Umbilical cord (tissue), 1 donor: ENCODE measurements at regions not wholly inside any gene's neighbourhood (a gene's known extent, or its start where the extent isn't known, plus 50 kb on each side); places are given as distances from the start of the nearest gene placed in this dataset.
"Not testable (repeated sequence)": the region's sequence is repeated elsewhere in the genome, so short reads cannot be mapped to it uniquely, and the experiment has no call there.

Experiments used
- DNase-seq: peaks from one replicate; pipeline ENCODE4 v3.0.0-alpha.2; 2015; ENCODE audit warnings: low spot score

DNA sequence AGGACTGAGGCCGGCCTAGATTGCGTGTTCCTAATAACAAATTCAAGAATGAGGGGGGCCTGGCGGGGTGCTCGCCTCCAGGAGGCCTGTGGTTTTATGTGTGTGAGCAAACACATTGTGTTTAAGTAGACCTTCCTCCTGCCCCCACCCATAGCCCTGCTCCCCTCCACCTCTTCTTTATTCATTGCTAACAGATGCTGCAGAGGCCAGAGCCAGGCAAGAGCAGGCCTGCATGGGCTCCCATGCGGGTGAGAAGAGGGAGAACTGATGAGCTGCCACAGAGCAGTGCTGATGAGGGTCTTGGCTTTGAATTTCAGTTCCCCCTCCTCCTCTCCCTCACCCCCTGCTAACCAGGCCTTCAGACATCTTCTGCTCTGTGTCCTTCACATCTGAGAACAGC lies 154.6 kb downstream of the OSR1 start:
- DNase-seq, result no peak

DNA sequence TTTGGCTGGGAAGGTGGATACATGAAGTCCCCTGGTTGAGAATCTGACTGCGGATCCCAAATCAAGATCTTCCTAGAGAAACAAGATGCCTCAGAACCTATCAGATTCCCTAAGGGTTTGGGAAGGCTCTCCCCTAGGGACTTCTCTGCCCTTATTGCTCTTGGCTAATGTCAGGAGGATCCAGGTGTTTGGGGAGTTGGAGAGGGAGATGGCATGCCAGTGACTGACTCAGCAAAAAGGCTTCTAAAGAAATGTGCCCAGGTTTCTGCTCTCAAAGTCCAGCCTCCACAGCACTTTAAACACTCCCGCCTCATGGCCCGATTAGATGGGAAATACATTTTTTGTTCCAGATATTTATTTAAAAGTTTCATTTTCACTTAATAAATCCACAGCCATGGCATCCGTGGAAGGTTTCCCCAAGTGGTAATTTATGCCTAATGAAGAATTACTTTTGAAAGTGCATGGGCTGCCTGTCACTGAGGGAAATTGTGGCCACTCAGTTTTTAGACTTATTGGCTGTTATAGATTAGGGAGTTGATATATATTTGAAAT lies 156.4 kb downstream of the OSR1 start:
- no peak for DNase-seq

DNA sequence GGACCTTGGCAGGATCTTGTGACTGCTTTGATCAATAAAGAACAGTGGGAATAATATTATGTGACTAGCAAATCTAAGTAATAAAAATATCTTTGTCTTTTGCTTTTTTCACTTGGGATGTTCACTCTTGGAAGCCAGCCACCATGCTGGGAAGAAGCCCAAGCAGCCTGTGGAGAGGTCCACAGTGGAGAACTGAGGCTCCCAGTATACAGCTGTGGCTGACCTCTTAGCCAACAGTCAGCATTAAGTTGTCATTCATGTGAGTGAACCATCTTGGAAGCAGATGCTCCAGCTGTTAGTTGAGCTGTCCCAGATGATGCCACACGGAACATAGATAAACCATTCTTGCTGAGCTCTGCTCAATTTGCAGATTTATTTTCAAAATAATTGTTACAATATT lies 160.0 kb downstream of the OSR1 start:
- DNase-seq, result no peak

DNA sequence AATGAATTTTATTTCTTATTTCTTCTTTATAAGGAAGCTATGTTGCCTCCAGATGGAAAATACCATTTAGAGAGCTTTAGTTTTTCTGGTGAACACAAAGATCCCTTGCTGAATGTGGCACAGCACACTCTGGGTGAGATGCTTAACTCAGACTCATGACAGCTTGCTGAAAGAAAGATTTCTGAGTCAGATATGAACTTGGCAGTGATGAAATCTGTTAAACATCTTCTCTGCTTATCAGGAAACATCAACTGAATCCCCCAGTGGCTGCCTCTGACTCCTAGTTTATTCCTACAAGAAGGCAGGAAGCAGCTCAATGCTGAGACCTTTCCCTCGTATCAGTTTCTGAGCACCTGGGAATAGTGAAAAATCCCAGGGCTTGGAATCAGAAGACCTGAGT lies 162.8 kb downstream of the OSR1 start:
- peak; percentile 70 for DNase-seq

DNA sequence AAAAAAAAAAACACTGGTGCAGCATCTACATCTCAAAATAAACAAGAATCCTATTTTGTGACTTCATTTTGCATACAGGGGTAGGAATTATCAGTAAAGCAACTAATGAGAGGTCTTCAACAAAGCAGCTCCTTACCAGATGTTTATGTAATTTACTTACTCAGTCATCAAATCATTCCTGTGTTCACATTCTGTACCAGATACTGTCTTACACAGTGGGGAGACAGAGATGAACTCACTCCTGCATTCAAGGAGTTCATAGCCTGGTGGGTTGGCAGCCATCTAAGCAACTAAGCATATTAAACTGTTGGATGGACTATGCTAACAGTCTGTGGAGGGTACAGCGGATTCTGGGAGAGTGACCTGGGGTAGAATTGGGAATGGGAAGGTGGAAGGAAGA lies 169.0 kb downstream of the OSR1 start:
- DNase-seq, result no peak

DNA sequence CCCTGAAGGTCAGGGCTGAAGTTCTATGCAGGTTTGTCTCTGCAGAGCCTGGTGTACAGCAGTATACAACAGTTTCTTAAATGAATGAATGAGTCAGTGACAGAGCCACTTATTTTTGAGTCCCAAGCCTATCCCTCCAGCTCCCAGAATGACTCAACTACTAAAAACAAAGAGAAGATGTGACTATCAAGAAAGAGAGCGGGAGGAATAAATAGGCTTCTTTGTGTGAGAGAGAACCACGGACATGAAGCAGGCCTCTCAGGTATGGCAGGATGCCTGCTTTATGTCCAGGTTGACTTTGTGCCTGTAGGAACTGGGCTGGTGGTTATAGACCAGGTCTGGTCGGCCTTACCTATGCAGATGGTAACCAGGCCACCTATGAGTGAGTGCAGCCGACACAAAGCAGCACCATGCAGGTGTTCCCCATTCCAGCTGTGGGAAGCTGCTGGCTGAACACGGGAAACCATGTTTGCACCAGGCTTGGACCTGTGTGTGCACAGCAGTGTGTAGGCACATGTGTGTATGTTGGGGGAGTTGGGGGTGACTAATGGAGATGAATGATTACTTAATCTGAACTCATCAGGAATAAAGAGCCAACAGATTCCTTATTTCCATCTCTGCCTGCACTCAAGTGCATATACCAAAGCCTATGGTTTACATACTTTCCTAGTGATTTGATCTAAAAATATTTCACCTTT lies 171.0 kb downstream of the OSR1 start:
- DNase-seq, result peak; percentile 41

DNA sequence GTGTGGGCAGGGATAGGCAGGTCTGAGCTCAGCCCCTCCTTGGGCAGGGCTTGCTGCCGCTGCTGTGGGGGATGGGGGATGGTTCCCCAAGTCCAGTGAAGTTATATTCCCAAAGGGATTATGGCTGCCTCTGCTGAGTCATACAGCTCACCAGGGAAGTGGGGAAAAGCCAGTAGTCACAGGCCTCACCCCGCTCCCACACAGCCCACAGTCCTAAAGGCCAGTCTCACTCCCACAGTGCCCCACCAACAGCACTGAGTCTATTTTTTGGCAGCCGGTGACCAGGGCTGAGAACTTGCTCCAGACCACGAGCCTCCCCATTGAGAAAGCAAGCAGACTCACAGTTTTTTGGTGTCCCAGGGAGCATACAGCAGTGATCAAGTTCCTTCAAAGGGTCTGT lies 173.3 kb downstream of the OSR1 start:
- DNase-seq, result no peak

DNA sequence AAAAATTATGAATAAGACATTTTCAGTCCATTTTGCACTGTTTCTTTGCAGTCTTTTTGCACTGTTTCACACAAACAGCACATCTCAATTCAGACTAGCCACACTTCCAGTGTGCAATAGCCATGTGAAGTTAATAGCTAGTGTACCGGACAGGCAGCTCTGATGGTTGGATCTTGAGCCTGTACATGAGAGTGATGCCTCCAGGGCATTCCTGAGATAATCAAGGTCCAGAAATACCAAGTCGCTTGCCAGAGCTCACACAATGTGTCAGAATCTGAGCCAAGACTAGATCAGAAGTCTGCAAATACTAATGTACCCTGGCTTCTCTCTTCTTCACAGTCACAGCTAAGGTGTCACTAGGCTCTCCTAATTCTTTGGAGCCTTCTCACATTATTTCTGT lies 180.2 kb downstream of the OSR1 start:
- peak; percentile 53 for DNase-seq

DNA sequence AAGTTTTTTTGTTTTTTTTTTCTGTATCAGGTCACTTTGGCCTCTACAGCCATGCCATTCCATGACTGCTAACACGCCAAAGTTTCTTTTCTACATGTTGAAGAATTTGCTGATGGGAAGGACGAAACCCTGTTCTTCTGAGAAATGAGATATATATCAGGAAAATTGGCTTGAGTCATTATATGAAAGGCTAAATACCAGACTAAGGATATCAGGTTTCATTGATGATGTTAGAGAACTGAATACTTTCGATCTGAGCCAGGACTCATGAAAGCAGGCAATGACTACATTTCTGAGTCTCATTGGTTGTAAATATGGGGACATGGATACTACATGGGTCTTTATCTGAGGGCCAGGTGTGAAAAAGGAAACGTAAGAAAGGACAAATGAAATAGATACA lies 181.4 kb downstream of the OSR1 start:
- DNase-seq, result no peak

DNA sequence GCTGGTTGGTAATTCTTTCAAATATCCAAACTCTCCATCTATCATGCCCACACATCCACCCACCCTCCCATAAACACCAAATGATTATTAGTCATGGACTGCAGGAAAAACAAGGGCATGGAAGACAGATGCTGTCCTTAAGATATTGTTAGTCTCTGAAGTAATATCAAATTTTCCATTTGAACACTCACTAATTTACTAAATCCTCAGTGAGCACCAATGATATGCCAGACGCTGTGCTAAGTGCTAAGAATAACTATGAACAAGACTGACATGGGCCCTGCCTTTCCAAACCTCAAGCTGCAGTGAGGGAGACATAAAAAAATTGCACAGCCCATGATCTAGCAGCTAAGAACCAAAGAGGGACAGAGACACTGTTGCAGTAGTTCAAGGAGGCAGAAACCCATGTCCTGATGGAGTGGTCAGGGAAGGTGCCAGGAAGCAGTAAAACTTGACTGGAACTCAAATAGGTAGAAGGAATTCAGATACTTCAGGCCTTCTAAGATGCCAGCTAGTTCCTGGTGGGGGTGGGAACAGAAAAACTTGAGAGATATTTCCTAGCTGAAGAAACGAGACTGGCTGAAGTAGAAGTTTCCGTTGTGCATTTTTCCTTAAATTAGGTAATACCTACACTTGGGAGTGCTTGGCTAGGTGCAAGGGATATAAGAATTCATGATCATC lies 182.1 kb downstream of the OSR1 start:
- no peak for DNase-seq

DNA sequence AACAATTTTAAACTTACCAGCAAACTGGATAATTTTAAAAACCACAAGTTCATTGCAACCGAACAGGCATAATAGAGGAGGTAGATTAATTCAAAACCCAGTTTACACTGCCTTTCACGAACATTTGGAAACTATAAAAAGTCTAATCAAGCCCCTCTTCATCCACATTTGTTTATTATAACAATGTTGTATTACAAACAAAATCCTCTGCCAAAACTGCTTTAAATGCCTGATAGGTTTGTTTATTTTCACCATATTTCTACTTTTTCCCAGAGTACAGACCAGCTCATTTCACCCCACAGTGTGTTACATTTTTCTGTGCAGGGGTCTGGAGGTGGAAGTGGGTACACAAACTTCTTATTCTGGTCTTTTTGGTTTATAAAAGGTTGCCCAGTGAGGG lies 184.2 kb downstream of the OSR1 start:
- no peak for DNase-seq

DNA sequence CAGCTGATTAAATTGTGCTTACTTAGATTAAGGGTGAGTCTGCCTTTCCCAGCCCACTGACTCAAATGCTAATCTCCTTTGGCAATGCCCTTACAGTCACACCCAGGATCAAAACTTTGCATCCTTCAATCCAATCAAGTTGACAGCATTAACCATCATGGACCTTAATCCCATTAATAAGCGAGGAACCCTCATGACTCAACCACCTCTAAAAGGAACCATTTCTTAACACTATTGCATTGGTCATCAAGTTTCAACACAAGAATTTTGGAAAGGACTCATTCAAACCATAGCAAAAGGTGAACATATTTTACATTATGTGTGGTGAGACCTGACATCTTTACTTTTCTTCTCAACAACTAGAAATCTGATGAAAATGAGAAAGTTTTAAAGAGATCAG lies 187.0 kb downstream of the OSR1 start:
- DNase-seq, result no peak

DNA sequence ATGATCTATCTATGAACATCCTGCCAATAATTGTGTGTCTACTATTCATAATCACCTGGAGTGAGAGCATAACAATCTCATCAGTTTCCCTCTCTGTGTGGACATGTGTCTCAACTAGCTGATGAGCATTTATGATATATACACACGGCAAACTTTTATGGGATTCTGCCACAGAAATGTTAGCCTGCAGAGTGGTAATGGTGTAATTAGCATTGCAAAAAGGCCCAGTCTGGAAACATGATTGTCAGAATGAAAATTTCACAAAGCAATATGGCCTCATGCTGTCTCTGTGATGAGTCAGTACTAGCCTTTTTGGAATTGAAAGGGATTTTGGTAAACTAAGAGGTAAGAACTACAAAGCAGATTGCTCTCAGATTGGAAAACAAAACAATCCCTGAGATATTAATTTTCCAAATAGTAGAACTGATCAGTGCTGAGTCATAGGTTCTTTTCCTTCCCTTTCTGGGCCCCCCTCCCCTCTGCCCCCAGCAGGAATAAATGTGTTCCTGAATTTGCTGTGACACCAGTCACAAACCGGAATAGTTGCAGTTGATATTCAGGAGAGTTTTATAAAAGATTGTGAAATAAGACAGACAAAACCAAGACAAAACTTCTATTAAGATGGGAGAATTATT lies 189.2 kb downstream of the OSR1 start:
- DNase-seq, result no peak

DNA sequence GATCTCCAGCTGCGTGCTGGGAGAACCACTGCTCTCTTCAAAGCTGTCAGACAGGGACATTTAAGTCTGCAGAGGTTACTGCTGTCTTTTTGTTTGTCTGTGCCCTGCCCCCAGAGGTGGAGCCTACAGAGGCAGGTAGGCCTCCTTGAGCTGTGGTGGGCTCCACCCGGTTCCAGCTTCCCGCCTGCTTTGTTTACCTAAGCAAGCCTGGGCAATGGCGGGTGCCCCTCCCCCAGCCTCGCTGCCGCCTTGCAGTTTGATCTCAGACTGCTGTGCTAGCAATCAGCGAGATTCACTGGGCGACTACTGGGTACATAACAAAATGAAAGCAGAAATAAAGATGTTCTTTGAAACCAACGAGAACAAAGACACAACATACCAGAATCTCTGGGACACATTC lies 194.3 kb downstream of the OSR1 start:
- DNase-seq, result not testable (repeated sequence)

DNA sequence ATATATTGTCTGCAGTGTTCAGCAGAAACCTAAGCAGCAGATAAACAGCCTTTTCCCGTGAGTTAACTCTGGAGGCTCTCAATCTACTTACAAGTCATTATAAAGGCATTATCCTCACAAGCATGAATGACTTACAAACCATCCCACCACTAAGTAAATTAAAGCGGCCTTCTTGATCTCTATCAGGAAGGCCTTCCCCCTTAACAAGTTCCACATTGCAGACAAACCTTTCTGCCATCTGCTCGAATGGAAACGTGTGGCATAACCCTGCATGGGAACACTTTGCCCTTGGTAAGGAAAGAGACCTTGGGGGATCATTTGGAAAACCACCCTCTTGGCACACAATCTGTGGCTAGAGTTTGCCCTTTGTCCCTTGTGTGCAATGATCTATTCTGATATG lies 199.5 kb downstream of the OSR1 start:
- DNase-seq, result no peak

DNA sequence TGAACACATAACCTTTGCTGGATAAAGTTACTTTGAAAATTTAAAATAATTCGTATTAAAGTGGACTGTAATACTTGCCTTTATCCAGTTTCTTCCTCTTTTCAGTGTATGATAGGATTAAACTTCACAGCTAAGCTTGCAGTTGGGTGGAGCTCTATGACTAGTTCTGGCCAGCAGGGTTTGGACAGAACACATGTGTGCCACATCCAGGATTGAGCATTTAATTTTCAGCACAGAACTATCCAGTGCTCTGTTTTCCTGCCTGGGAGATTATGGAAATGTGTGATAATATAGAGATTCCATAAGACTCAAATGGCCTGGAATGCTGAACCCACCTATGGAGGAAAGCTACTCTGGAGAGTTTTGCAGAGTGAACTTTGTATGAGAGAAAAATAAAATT lies 200.2 kb downstream of the OSR1 start:
- peak; percentile 31 for DNase-seq

DNA sequence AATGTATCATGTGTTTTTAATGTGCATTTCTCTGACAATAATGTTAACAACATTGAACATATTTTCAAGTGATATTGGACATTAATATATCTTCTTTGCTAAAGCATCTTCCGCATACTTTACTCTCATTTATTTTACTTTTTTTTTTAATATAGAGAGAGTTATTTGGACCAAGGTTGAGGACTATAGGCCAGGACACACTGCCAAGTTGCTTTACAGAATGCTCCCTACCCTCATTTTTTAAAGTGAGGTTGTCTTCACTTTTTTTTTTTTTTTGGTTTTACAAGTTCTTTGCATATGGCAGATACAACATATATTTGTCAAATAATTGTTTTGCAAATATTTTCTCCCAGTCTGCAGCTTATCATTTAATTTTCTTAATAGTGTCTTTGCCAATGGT lies 201.8 kb downstream of the OSR1 start:
- DNase-seq, result no peak

DNA sequence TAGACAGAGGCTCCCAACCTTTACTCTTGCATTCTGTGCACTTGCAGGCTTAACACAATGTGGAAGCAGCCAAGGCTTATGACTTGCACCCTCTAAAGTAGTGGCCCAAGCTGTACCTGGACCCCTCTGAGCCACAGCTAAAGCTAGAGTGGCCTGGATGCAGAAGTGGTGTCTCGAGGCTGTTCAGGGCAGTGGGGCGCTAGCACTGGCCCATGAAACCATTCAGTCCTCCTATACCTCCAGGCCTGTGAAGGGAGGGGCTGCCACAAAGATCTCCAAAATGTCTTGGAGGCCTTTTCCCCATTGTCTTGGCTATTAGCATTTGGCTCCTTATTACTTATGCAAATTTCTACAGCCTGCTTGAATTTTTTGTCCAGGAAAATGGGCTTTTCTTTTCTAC lies 207.7 kb downstream of the OSR1 start:
- DNase-seq, result no peak

DNA sequence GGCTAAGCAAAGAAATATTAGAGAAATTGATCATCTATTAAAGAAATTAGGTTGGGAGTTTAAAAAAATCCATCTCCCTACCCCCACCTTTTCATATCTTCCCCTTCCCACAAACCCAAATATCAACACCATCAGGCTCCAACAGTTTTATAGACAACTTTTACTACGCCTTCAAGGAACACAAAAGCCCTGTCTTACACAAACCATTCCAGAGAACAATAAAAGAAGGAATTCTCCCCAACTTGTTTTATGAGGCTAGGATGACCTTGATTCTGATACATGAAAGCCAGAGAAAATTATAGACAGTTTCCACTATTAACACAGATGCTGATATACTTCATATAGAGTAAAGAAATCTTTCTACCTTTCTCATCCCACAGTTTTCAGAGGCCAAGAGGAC lies 211.6 kb downstream of the OSR1 start:
- DNase-seq, result no peak

DNA sequence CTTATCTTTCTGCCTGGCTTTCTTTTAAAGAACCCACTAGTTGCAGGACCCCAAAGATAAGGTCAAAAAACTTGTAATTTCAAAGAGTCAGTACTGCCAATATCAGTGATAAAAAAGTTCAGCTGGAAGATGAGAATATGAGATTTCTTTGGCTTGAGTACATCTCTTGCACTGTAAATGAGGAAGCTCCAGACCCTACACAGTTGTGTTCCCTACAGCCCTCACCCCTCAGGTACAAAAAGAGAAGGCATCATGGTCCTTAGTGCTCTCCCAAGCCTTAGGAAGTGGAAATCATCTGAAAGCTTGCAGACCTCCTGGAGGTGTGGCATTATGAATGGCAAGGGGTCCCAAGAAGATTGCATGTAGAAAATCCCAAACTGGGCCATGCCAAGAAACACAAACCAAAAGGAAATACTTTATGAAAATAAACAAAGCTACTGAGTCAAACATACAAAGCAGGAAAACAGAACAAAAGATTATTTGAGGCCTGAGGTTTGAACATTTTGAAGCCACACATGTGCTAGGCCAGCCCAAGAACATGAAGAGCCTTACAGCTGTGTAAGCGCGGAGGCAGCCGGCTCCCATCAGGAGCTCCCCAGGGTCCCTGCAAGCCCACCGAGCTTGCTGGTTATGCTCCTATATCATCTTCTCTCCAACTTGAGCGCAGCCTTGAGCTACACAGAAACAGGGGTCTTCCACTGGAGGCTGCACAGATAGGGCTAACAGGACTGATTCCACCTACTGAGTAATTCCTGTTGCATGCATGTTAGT lies 217.0 kb downstream of the OSR1 start:
- no peak for DNase-seq

DNA sequence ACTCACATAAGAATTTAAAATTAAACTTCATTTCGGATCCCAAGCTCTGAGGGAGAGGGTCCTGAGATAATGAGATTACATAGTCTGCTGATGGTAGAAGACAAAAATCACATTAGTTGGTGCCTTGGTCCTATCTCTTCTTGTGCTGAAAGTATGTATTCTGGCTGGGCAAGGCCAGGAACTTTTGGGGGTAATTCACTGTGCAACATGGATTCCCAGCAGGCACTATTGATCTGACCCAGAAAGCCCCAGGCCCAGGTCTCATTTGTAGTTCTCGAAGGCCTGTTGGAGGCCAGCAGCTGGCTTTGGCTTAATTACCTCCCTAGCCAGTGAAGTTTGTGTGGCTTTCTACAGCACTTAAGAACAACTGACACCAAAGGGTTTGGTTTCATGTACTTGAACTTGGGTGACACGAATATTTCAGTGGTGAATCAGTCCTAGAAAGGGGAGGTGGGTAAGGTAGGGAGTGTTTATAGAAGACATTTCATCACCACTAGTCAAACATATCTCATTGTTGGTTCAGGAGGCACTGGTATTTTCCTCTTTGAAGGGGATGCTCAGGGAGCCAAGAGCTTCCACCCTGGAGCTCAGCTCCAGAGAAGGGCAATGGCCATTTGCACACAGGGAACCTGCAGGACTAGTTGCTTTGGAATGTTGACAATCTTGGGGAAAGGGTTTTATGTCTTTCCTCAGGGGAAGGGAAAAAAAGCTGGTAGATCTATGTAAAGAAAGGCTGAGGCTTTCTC lies 217.8 kb downstream of the OSR1 start:
- no peak for DNase-seq
